ENCODE measurements at regions not wholly inside any gene's neighbourhood (a gene's known extent, or its start where the extent isn't known, plus 50 kb on each side); places are given as distances from the start of the nearest gene placed in this dataset.
A peak's percentile ranks its signal among the peaks of the same experiment; 100 is the strongest.
"Not testable (repeated sequence)": the region's sequence is repeated elsewhere in the genome, so short reads cannot be mapped to it uniquely, and the experiment has no call there.

DNA sequence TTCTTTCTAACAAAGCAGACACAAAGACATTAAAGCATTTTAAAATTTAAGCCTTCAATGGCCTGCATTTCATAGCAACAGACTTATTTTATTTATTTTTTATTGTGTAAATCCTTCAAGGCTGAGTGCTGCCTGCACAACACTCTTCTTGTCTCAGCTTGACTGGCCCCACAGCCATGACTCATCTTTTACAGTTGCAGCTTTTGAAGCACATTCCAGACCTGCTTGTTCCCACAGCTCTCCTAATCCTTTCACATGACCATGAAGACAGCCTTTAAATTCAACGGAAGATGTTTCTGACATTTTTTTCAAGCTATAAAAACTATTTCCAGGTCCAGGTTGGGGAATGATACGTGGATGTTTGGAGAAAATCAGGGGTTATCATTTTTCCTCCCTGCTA is 276.9 kb upstream of the TACR3 start:
- DNase-seq (ENCODE audit: low read depth), result peak; percentile 83

DNA sequence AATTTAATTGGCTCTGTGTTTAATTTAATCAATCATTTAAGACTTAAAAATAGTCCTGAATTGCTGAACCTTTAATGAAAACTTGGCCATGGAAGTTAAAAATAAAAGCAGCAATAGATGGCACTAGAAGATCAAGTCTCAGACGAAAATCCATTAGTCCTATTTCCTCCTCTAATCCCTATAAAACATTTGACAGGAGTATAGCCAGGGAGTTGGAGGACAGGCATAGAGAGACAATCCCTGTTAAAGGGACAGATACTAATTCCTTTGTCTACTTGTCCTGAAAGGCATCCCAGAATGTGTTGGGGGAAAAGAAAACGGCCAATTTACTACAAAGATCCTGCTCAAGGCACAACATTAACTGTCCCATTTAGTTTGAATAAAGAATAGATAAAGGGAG is 276.3 kb upstream of the TACR3 start:
- peak; percentile 1 for DNase-seq (ENCODE audit: low read depth)

- DNase-seq (ENCODE audit: low read depth), result peak; percentile 1
These were observed 274.3 kb upstream of the TACR3 start for GRCh38 chr4:103994059-103994458.

DNA sequence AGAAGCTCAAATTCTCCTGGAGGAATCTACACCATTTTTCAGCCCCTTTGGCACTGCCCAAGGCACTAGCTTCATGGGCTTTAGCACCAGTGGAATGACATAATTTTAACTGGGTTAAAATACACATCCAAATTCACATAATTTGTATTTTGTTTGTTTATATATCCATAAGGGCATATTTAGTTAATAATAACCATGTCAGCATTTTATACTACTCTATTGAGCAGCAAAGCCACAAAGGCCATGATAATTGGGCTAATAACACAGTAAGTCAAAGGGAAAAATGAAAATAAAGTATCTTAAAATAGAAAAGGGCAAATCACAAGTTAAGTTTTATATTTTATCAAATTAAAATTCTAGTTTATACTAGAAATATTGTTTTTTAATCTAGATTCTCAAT is 262.7 kb upstream of the TACR3 start:
- no peak for DNase-seq (ENCODE audit: low read depth)

DNA sequence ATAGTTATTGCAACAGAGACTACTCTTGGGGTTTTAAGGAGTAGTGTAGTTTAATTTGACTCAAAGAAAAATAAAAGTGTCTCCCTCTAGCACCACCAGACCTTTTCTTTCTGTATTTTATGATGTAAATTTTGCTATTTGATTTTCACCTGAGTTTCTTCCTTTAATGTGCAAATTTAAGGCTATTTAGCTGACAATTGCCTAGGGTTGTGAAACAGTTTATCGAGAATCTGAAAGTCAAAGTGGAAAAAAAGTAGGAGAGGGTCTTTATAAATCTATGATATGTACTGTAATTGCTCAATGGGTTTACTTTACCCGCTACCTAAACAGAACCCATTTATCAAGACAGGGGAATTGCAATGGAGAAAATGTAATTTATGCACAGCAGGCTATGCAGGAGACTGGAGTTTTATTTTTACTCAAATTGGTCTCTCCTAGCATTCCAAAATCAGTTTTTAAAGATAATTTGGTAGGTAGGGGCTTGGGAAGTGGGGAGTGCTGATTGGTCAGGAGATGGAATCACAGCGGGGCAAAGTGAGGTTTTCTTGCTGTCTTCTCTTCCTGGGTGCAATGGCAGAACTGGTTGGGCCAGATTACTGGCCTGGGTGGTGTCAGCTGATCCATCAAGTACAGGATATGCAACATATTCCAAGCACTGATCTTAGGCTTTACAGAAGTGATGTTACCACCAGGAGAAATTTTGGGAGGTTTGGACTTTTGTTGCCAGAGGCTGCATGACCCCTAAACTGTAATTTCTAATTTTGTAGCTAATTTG is 228.6 kb upstream of the TACR3 start:
- no peak for DNase-seq (ENCODE audit: low read depth)

GRCh38 chr4:103947617-103948016 is 227.8 kb upstream of the TACR3 start:
- DNase-seq (ENCODE audit: low read depth), result no peak

GRCh38 chr4:103946621-103947268 is 227.0 kb upstream of the TACR3 start:
- not testable (repeated sequence) for DNase-seq (ENCODE audit: low read depth)

GRCh38 chr4:103938488-103938887 is 218.7 kb upstream of the TACR3 start:
- DNase-seq (ENCODE audit: low read depth), result no peak

- DNase-seq (ENCODE audit: low read depth), result no peak
These were observed 216.9 kb upstream of the TACR3 start for GRCh38 chr4:103936653-103937145.

DNA sequence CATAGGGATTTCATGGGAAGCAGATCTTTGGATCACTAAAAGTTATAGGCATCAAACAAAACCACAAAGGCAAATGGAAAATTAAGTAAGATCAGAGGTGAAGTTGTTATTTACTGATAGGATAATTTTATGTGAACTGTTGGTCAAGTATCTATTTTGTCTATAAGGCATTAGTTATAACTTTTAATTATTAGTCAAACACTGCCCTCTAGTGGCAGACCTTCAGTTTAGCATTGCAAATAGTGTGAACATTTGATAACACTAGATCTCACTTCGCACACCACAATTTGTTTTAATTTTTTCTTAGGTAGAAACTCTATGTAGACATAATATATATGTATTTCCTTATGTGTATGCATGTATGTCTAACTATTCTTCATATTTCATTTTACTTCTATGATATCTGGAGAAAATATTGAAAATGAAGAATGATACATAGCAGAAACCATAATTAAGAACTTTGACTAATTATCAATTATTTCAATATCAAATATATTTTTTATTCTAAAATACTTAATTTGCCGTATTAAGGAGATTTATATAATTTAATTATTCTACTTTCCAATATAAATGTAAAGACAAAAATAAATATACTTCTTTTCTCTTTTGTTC is 214.5 kb upstream of the TACR3 start:
- no peak for DNase-seq (ENCODE audit: low read depth)

- no peak for DNase-seq (ENCODE audit: low read depth)
These were observed 208.6 kb upstream of the TACR3 start for GRCh38 chr4:103928370-103928769.

DNA sequence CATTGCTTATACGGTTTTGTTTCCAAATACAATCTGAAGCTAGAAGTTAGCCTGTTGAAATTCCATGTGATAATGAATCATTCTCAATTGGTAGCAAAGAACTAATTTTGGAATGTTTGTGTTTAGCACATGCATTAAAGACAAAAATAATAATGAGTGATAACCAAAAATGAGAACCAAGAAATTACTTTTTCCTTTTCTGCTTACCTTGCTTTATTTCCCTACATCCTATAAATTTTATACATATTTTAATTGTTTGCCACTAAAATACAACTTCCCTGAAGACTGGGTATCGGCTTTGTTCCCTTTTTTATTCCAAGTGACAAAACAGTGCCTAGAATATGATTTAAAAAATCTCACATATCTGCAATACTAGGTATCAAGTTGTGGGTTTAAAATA is 203.8 kb upstream of the TACR3 start:
- no peak for DNase-seq (ENCODE audit: low read depth)

DNA sequence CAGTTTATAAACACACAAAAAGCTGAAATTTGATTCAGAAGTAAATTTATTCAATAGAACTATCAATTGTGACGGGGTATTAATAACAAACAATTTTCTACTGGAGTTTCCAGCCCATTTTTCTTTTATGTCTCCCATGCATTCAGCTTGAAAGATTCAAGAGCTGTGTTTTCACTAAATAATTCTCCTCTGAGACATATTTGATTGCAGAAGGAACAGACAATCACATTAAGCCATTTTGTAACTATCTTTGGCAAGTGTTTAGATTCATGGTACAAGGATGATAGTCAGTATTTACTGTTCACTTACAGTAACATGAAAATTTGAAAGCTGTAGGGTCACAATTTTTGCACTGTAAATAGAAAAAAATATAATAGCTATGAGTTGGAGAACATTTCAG is 198.4 kb upstream of the TACR3 start:
- no peak for DNase-seq (ENCODE audit: low read depth)

- DNase-seq (ENCODE audit: low read depth), result no peak
These were observed 195.6 kb upstream of the TACR3 start for GRCh38 chr4:103915224-103915869.

- DNase-seq (ENCODE audit: low read depth), result no peak
These were observed 187.6 kb upstream of the TACR3 start for GRCh38 chr4:103907414-103907813.

GRCh38 chr4:103904123-103904522 is 184.3 kb upstream of the TACR3 start:
- no peak for DNase-seq (ENCODE audit: low read depth)

DNA sequence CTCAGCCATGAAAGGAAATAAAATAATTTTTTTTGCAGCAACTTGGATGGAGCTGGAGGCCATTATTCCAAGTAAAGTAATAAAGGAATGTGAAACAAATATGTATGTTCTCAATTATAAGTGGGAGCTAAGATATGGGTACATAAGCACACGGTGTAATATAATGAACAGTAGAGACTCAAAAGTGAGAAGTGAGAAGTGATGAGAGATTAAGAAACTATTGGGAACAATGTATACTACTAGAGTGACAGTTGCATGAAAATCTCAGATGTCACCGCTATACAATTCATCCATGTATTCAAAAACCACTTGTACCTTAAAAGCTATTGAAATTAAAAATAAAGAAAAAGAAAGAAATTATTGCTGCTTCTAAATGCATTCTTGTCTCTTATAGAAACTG is 182.9 kb upstream of the TACR3 start:
- no peak for DNase-seq (ENCODE audit: low read depth)

- no peak for DNase-seq (ENCODE audit: low read depth)
These were observed 176.2 kb upstream of the TACR3 start for GRCh38 chr4:103895876-103896465.

DNA sequence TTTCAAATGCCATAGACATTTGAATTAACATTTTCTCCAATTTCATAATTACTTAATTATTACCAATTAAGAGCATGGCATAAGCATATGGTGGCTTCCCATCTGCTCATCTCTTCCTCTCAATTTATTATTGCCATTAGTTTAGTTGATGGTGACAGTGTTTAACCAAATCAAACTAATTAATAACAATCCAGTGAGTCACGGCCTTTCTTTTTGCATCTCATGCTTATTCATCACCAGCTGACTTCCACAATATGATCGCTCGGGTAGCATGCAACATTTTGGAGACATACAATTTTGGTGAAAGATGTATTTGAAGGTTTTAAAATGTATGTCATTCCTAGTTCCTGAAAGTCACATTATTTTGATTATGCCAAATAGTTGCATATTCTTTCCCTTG is 172.8 kb upstream of the TACR3 start:
- DNase-seq (ENCODE audit: low read depth), result no peak

DNA sequence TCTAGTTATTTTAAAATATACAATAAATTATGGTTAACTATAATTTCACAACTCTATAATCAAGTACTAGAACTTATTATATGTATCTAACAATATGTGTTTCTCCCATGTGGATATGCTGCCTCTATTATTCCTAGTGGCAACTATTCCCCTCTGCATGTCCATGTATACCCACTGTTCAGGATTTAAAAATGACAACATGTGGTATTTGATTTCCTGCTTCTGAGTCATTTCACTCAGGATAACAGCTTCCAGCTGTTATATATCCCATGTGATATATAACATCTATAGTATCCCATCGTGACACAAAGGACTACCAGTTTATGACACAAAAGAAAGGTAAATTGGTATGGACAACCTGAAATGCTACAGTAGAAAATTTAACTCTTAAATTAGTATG is 167.4 kb upstream of the TACR3 start:
- no peak for DNase-seq (ENCODE audit: low read depth)

GRCh38 chr4:103885152-103885551 is 165.4 kb upstream of the TACR3 start:
- DNase-seq (ENCODE audit: low read depth), result no peak

GRCh38 chr4:103867311-103867710 is 147.5 kb upstream of the TACR3 start:
- DNase-seq (ENCODE audit: low read depth), result no peak

Measured in non-pigmented ciliary epithelial cell (primary cell).